A673 (cell line): ENCODE measurements at regions not wholly inside any gene's neighbourhood (a gene's known extent, or its start where the extent isn't known, plus 50 kb on each side); places are given as distances from the start of the nearest gene placed in this dataset.

Source experiments
- BruUV-seq: library from RNA; stranded (reverse); fragments of 400-500 nt; replicated peaks from 2 replicates; lab custom pipeline; 2021; lab: Mats Ljungman, UMichigan
- CTCF ChIA-PET: fragments of 300-600 bp; sonication (Branson Sonifier 250); formaldehyde crosslinking; loops from one replicate; lab custom pipeline; 2022; ENCODE audit warnings: antibody characterized with exemption; lab: Charles Lee
- POLR2A ChIA-PET: fragments of 300-600 bp; sonication (Branson Sonifier 250); formaldehyde crosslinking; loops from one replicate; lab custom pipeline; 2022; ENCODE audit warnings: antibody characterized with exemption; ENCODE audit not compliant: low non-redundant PET; lab: Charles Lee
- DNase-seq: peaks from one replicate; pipeline ENCODE4 v3.0.0-alpha.2; 2015; ENCODE audit warnings: low spot score
- H3K27ac ChIP-seq: fragments of 200-600 bp; sonication (generic); 2 replicates; pipeline ENCODE4 v1.5.1; 2016; ENCODE audit warnings: mixed run types, low read depth, mild to moderate bottlenecking, mixed read lengths, antibody characterized with exemption, low read length; ENCODE audit not compliant: poor library complexity, severe bottlenecking
- H3K27me3 ChIP-seq: fragments of 200-600 bp; sonication (generic); replicated peaks from 2 replicates; pipeline ENCODE4 v1.6.1; 2017; ENCODE audit warnings: mixed run types, low read depth, mild to moderate bottlenecking, mixed read lengths, antibody characterized with exemption, low read length; ENCODE audit not compliant: insufficient read depth, poor library complexity
- H3K36me3 ChIP-seq: fragments of 200-600 bp; sonication (generic); 2 replicates; pipeline ENCODE4 v1.6.1; 2016; ENCODE audit warnings: mixed run types, mild to moderate bottlenecking, mixed read lengths, antibody characterized with exemption, low read length; ENCODE audit not compliant: insufficient read depth, poor library complexity, severe bottlenecking
- H3K4me1 ChIP-seq: fragments of 200-600 bp; sonication (generic); 2 replicates; pipeline ENCODE4 v1.6.1; 2017; ENCODE audit warnings: mixed run types, mild to moderate bottlenecking, mixed read lengths, antibody characterized with exemption, low read length; ENCODE audit not compliant: insufficient read depth, poor library complexity, severe bottlenecking
- H3K4me3 ChIP-seq: fragments of 200-600 bp; sonication (generic); 2 replicates; pipeline ENCODE4 v1.5.1; 2016; ENCODE audit warnings: low read depth, mixed run types, mild to moderate bottlenecking, mixed read lengths, low read length; ENCODE audit not compliant: poor library complexity, severe bottlenecking
- H3K9me3 ChIP-seq: fragments of 200-600 bp; sonication (generic); 2 replicates; pipeline ENCODE4 v1.6.1; 2016; ENCODE audit warnings: mixed run types, low read depth, mild to moderate bottlenecking, mixed read lengths, antibody characterized with exemption, low read length; ENCODE audit not compliant: poor library complexity, severe bottlenecking
- EZH2 ChIP-seq: fragments of 200-600 bp; sonication (generic); IDR thresholded peaks from 2 replicates; pipeline ENCODE4 v1.6.1; 2017; ENCODE audit warnings: borderline replicate concordance, low read depth, mild to moderate bottlenecking, mixed read lengths, antibody characterized with exemption, low read length; ENCODE audit not compliant: poor library complexity, severe bottlenecking
- intact Hi-C: fragments of 100-400 bp; cut with micrococcal nuclease; formaldehyde crosslinking; loops from one replicate; pipeline ENCODE4 v1.10.0; 2022; ENCODE audit not compliant: unreplicated experiment
- TF ChIP-seq, protein P1 (sequence below): fragments of 300-800, 200-600 bp; sonication (generic); conservative IDR thresholded peaks from 2 replicates; pipeline ENCODE4 v1.5.1; 2017; ENCODE audit warnings: low read depth, mild to moderate bottlenecking, antibody characterized with exemption, low read length, moderate library complexity, mixed read lengths

DNA sequence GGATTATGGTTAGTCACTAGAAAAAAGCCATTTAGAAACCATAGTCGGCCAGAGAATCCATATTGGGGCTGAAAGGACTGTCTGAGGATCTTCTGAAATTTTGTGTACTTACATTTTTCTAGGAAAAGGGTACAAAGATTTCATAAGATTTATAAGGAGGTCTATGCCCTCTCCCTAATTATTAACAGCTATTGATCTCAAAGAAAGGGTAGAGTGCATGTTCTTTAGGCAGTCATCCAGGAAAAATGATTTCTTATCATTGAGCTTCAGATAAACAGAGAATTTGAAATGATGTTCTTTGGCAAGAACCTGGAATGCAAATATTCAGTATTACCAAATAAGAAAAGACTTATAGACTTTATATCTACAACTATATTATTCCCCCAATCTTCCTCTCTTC is 195.3 kb downstream of the ACTR3 start:
- intact Hi-C loops, result no loop called here

DNA sequence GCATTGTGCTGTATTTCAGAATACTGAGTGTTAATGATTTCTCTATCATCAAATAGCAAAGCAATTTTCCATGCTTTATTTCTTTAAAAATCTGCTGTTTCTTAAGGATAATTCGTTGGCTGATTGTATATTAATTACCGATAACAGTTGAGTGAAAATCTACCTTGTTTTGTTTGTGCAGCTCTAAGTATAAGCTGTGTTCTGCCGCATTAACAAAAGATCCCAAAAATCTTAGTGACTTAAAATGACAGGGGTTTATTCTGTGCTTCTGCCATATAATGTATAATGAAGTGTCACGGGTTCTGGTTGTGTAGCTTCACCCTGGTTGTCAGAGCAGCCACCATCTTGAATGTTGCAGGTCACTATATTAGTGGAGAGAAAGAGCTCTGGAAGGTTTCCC is 196.1 kb downstream of the ACTR3 start:
- H3K36me3 ChIP-seq, result no peaks in the 10 kb centered on the region
- ChIA-PET CTCF (no interaction called here), POLR2A (no interaction called here)
- no TSS peak for BruUV-seq
- intact Hi-C loops, result no loop called here
- H3K27ac ChIP-seq, result no peak overlapping the region
- H3K4me1 ChIP-seq, result no peaks in the 10 kb centered on the region
- TF ChIP-seq, protein P1, sequence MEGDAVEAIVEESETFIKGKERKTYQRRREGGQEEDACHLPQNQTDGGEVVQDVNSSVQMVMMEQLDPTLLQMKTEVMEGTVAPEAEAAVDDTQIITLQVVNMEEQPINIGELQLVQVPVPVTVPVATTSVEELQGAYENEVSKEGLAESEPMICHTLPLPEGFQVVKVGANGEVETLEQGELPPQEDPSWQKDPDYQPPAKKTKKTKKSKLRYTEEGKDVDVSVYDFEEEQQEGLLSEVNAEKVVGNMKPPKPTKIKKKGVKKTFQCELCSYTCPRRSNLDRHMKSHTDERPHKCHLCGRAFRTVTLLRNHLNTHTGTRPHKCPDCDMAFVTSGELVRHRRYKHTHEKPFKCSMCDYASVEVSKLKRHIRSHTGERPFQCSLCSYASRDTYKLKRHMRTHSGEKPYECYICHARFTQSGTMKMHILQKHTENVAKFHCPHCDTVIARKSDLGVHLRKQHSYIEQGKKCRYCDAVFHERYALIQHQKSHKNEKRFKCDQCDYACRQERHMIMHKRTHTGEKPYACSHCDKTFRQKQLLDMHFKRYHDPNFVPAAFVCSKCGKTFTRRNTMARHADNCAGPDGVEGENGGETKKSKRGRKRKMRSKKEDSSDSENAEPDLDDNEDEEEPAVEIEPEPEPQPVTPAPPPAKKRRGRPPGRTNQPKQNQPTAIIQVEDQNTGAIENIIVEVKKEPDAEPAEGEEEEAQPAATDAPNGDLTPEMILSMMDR, result no peak
- no peak for TF ChIP-seq EZH2
- no peaks in the 10 kb centered on the region for H3K9me3 ChIP-seq
- no peaks in the 10 kb centered on the region for H3K27me3 ChIP-seq
- DNase-seq, result no peak
- no peak overlapping the region for H3K4me3 ChIP-seq

More for the DNA sequence above, 195.3 kb downstream of the ACTR3 start:
- Histone ChIP-seq H3K27ac (no peak overlapping the region), H3K4me3 (no peak overlapping the region), H3K36me3 (no peaks in the 10 kb centered on the region), H3K9me3 (no peaks in the 10 kb centered on the region), H3K4me1 (no peaks in the 10 kb centered on the region), H3K27me3 (no peaks in the 10 kb centered on the region)
- ChIA-PET CTCF (no interaction called here), POLR2A (no interaction called here)
- BruUV-seq, result no TSS peak
- no peak for DNase-seq
- TF ChIP-seq, protein P1, result no peak
- TF ChIP-seq EZH2, result no peak

DNA sequence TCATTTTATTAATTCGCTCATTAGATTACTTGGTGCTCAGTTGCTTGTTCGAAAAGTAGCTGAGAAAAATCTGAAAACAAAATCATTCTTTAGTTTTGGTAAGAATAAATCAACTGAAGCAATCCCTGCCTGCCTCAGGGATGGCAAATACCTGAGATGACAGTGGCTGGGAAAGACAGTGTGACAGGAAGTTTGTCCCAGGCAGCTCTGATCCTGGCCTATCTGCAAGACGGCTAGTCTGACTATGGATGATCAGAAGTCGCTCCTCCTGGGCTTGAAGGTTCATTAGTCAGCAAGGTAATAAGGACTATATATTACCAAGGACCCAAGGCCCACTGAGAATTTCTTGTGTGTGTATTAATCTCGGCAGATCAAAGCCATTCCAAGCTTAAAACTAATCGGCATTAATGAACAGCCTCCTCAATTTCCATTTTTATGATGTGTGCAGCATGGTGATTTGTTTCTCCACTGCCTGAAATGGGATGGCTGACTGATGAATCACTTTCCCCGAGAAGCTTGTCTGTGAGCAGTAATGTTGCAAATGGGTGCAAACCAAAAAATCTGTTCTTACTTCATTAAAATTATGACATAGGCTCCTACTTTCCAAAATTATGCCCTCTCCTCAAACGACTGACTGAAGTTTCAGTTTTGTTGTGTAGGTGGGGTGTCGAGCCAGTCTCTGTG is 199.9 kb downstream of the ACTR3 start:
- Histone ChIP-seq H3K27me3 (no peaks in the 10 kb centered on the region), H3K4me1 (no peaks in the 10 kb centered on the region), H3K4me3 (no peak overlapping the region), H3K9me3 (no peaks in the 10 kb centered on the region), H3K27ac (no peak overlapping the region), H3K36me3 (no peaks in the 10 kb centered on the region)
- ChIA-PET CTCF (no interaction called here), POLR2A (no interaction called here)
- no peak for DNase-seq
- BruUV-seq, result no TSS peak
- TF ChIP-seq, protein P1, result no peak
- TF ChIP-seq EZH2, result no peak
- intact Hi-C loops, result no loop called here
